HuH-7.5 (cell line): ENCODE measurements at regions not wholly inside any gene's neighbourhood (a gene's known extent, or its start where the extent isn't known, plus 50 kb on each side); places are given as distances from the start of the nearest gene placed in this dataset.

ENCODE experiments used
- DNase-seq: peaks from one replicate; pipeline ENCODE4 v3.0.0; 2011; ENCODE audit warnings: low spot score

DNA sequence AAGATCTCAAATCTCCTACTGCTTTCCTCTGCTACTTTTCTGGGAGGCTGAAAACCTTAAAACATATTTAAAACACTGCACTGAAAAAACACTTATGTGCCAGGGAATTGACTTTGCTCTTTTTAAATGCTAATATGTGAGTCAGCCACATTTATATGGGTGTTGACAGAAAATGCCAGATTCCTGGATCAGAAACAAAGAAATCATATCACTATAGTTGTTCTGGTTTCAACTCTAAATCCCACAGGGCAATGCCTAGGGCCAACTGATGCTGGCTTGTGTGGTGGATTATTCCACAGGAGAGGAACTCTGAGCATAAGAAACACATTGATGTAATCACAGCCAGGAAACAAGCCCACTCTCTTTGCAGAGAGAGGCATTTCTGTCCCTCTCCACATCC lies 1439.0 kb upstream of the SPRY2 start:
- no peak for DNase-seq

DNA sequence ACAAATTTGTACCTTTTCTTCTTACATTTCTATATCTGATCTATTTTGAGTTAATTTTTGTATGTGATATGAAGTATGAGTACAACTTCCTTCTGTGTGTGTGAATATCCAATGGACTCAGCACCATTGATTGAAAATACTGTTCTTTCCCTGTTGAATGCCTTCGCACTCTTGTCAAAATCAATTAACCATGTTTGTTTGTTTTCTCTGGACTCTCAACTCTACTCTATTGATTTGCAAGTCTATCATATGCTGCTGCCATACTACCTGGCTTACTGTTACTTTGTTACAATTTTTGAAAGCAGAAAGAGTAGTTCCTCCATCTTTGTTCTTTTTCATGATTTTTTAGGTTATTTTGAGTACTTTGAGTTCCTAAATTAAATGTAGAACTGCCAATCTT lies 1437.4 kb upstream of the SPRY2 start:
- no peak for DNase-seq

DNA sequence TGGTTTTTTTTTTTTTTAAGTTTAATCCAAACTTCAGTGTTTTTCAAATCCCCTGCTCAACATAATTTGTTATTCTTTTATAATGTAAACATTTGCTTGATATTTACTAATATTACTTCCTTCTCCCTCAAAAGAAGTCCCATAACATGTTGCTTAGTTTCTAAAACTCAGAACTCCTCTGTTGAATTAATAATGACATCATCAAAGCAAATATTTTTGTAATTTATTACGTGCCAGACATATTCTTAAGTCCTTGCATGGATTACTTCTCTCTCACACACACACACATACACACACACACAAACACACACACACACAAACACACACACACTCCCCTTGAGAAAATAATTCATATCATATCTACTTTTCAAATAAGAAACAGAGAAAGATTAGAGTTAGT lies 1432.3 kb upstream of the SPRY2 start:
- no peak for DNase-seq

DNA sequence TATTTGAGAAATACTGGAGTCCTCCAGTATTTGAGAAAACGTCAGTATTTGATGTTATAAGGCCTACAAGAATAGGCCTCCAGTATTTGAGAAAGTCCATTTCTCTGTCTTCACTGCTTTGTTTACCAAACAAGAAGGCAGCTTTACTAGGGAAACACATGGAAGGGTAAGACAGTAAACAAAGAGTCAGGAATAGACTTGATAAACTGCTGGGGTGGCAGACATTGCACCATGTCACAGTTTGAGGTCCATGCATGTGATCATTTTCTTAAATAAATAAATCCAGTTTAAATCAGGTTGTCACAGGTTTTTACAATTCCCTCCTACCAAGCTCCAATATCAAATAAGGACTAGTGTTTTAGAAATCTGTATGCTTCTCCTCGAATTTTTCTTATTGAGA lies 1431.0 kb upstream of the SPRY2 start:
- no peak for DNase-seq

DNA sequence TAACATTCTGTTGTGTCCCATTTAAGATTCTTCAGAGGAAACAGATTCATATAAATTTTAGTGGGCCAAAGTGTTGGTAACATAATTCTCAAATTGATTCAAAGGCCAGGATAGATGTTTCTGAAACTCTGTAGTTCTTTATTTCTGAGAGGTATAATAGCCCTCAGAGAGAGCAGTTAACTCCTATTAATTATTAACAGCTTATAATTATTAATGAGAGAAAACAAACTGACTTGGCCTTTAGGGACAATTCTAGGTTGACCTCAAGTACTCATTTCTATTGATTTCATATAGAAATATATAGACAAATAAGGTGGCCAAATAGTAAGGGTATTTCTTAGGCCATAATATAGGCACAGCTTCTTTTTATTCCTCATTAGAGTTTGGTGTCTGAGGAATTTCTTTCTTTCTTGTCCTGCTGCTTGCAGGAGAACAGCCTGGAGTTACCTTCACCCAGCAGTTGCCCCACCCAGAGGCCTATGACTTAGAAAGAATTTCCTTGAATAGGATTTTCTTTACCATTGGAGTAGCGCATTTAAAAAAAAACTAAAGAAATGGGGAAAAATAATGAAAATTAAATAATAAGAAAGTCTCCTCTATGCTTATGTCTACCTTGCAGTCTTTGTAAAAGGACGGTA lies 1430.1 kb upstream of the SPRY2 start:
- DNase-seq, result no peak

DNA sequence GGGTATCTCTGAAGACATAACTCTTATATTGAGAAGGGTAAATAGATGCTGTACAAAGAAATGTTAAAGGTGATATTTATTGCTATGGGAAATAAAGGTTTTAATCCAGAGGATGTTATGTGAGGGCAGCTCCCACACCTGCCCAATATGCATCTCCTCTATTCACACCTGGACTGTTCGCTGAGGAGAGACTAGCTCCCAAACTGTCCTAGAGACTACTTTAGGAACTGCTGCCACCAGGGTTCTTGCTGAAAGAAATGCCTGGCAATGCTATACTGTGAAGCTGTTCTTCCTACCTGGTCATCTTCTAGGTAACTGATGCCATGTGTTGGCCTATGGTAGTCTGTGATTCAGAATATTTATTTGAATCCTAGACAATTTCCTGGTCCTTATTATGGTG lies 1421.5 kb upstream of the SPRY2 start:
- no peak for DNase-seq

DNA sequence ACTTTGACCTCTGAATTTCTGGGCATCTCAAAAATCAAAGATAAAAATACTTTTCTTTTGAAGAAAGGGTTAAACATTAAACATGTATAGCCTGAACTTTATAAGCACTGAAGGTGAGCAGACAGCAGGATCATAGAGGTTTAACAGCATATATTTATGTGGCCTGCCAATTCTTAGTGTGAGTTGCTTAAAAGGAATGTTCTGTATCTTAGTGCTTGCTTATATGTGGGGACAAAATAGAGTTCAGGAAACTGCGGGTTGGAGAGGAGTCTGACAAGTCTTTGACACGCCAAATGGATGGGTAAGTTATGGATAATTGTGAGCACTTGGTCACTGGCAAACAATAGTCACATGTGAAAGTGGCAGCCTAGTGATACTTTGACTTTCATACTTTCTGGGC lies 1419.4 kb upstream of the SPRY2 start:
- DNase-seq, result no peak

DNA sequence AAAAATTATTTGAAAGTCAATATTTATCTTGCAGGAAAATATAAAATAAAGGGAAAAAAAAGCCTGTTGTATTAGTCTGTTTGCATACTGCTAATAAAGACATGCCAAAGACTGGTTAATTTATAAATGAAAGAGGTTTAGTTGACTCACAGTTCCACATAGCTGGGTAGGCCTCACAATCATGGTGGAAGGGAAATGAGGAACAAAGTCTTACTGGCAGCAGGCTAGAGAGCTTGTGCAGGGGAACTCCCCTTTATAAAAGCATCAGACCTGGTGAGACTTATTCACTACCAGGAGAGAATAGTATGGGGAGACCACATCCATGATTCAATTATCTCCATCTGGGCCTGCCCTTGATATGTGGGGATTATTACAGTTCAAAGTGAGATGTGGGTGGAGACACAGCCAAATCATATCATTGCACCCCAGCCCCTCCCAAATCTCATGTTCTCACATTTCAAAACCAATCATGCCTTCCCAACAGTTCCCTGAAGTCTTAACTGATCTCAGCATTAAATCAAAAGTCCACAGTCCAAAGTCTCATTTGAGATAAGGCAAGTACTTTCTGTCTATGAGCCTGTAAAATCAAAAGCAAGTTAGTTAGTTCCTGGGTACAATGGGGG lies 1416.5 kb upstream of the SPRY2 start:
- no peak for DNase-seq

DNA sequence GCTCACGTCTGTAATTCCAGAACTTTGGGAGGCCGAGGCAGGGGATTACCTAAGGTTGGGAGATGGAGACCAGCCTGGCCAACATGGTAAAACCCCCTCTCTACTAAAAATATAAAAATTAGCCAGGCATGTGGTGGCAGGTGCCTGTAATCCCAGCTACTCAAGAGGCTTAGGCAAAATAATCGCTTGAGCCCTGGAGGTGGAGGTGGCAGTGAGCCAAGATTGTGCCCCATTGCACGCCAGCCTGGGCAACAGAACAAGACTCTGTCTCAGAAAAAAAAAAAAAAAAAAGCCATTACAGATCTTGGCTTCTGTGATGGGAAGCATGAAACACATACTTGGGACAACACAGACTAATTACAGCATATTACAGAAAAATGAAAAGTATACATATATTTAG lies 1404.5 kb upstream of the SPRY2 start:
- no peak for DNase-seq

DNA sequence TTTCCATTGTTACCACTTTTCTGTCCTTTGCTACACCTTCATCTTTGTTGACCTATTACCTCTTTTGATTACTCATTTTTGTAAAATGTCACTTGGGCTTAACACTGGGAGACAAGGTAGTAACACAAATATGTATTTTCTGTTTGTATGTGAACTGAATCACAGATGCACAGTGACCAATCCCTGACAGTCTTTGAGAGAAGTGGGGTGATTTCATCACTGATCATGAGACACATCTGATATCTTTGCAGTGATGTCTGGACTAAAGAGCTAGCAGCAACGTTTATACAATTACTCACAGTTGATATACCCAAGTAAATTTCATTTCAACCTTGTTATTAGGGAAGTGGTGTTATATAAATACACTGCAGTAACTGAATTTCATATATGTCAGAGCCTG lies 1397.4 kb upstream of the SPRY2 start:
- no peak for DNase-seq

DNA sequence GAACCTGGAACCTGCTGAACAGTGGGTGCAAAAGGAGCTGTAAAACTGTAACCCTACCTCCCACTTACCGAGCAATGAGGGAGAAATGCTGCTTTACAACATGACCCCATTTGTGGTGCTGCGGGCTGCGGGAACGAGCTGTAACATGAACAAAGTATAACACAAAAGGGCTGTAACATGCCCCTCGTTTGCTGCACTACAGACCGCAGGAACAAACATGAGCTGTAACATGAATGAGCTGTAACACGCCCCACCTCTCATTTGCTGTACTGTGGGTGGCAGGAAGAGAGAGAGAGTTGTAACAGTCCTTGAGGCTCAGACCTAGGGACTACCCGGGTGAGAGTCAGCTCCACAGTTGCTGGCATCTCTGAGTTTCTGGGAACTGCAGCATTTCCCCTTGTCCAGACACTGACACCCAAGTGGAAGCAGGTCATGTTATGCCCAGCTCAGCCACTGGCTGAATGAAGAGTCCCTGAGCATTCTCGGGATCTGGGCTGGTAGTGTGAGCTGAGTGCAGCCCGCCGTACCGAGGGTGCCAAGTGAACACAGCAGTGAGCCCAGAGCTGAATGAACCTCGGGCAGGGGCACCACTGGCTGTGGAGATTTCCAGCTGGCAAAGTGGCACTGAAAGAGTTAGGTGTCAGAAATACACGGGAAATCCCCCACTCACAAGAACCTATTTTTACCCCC lies 1385.3 kb upstream of the SPRY2 start:
- no peak for DNase-seq

DNA sequence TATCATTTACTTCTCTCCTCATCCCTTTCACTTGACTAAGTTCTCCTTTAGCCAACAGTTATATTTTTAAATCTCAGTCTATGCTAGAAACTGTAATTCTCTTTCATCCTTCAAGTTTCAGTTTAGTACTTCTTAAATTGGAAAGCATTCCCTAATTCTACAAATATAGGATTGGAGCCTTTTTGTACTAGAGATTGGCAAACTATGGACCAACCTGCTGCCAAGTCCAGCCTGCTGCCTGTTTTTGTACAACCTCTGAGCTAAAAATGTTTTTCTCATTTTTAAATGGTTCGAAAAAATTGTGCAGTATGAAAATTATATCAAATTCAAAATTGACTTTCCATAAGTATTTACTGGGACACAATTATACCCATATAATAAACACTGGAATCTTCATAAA lies 1381.5 kb upstream of the SPRY2 start:
- no peak for DNase-seq

DNA sequence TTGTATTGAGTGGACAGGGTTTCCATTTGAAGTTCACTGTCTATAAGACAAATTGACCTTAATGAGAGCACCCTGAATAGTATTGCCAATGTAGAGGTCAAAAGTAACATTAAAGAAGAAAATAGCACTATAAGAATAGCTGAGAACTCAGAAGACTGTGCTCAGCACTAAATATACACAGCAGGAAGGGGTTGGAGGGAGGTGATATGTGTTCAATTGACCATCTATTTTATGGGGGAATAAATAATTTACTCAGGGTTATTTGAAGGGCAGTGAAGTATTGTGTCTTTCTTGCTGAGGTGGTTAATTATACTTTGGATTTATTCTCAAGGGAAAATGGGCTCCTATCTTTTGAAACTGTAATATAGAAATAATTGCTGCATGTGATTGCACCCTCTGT lies 1380.5 kb upstream of the SPRY2 start:
- DNase-seq, result no peak

DNA sequence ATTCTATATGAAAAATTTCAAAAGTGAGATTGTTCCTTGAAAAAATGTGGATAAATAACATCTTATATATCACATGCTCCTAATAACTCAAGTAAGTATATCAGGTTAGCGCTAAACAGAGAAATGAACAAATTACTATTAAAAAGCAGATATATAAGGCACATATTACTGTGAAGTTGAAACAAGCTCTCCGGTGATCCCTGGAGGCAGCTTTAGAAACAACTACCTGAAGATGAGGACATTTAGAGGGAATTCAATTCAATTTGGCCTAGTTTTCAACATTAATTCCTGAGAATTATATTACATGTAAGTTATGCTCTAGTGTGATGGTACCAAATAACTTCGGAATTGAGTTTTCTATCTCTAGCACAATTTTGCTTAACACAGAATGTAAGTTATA lies 1373.6 kb upstream of the SPRY2 start:
- no peak for DNase-seq

DNA sequence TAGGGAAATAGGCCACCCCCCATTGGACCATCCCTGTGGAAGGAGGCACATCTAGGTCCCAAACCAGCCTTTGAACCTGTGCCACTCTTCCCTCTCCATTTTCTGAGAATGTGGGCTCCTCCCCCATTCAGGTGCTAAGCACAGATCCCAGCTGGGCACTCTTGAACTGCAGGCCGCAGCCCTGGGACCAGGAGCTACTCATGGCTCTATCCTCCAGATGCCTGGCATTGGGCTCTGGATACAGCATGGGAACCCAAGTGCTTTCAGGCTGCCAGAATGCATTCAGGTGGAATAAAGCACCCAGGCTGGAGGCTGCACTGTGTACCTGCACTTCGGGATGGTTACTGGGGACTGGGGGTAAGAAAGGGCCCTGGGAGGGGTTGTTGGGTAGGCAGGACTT lies 1372.3 kb upstream of the SPRY2 start:
- DNase-seq, result no peak

DNA sequence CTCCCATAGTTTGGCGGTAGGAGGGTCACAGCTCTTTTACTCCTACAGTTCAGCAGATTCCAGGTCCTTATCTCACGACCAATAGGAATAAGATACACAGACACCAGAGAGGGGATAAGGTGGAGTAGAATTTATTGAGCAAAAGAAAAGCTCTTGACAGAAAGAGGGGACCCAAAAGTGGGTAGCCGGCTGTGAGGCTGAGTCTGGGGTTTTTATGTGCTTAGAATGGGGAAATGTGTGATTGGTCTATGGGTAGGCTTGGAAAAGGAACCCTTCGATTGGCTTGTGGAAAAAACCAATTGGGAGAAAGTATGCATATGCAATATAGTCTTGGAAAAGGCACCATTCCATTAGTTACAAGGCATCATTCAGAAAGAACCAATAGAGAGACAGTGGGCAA lies 1356.9 kb upstream of the SPRY2 start:
- no peak for DNase-seq

DNA sequence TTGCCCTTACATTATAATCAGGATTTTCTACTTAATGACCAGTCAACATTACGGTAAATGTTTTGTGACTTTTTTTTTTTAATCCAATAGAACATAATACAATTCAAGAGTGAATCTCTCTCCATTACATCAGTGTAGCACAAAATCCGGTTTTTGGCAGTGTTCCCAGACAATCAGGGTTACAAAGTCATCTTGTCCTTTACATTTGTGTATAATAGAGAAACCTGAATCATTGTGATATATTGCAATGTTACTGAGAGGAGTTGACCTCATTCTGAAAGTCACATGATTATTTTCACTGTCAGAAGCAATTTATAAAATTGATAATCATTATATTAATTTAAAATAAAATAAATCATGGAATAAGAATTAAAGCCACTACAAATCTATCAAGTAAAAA lies 1346.0 kb upstream of the SPRY2 start:
- DNase-seq, result no peak

DNA sequence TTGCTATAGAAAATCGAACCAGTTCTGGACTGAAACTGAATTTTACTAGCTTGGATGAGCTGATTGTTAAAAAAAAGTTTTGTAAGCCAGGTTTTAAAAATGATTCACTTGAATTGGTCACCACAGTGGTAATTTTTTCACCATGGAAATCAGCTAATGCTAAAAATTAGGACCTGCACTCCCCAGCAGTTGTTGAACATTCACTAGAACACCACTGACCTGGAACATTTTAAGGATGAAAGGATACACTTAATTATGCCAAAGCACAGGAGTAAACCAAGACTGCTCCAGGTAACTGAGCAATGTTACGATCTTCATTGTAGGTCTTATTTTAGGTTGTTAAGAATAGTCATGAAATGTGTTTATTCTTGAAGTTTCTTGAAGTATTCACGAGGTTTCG lies 1342.6 kb upstream of the SPRY2 start:
- no peak for DNase-seq

DNA sequence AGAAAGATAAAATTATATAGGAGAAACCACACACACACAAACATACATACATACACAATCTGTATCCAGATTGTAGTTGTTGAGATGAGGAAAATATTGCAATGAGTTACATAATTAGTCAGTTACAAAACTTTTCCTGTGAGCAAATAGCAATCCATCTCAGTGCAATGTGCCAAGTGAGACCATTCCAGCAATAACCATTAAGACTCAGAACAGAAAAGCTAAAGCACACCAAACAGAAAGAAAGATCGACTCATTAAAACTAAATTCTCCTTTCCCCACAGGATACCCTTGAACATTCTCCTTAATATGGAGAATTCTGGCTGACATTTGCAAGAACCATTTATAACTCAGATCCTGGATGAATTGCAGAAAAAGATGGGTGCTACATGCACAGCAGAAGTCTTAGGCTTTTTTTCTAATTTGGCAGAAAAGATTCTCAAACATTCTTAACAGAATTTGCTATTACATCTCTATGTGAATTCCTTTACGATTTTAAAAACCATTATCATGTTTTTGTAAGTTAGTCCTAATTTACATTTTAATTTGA lies 1341.2 kb upstream of the SPRY2 start:
- DNase-seq, result no peak

DNA sequence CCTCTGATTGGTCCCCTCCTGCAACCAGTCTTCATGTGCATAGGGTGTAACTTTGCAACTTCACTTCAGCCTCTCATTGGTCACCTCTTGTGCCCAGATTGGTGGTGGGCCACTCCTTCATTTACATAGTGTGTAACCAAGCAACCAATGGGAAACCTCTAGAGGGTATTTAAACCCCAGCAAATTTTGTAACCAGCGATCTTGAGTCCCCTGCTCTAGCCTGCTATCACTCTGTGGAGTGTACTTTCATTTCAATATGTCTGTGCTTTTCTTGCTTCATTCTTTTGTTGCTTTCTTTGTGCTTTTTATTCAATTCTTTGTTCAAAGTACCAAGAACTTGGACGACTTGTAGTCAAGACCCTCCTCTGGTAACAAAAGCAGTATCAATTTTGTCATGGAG lies 1336.9 kb upstream of the SPRY2 start:
- no peak for DNase-seq

DNA sequence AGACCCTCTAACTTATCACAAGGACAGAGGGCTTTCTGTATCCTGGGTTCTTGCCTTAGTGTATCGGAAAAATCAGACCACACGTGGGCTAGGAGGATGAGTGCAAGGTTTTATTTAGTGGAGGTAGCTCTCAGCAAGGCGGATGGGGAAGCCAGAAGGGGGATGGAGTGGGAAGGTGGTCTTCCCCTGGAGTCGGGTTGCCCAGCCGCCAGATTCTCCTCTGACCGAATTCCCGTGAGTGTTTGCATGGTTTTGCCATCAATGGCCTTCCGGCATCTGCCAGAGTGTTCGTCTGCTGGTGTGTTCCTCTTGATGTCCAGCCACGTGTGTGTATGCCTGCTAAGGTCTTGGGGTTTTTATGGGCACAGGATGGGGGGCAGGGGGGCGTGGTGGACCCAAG lies 1335.1 kb upstream of the SPRY2 start:
- DNase-seq, result no peak

DNA sequence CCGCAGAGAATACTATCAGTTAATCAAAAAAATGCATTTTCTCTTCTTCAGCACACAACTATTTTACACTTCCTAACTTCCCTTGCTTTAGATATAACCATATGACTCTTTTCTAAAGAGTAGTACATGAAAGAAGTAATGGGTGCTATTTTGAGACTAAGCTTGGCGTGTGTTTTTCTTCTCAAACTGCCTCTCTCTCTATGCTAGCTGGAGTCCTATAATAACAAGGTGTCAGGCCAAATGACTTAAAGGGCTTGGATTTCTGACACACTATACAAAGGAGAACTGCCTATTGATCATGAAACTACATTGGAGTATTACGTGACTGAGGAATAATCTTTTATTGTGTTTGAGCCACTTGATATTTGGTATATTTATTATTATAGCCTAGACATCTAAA lies 1330.1 kb upstream of the SPRY2 start:
- no peak for DNase-seq

DNA sequence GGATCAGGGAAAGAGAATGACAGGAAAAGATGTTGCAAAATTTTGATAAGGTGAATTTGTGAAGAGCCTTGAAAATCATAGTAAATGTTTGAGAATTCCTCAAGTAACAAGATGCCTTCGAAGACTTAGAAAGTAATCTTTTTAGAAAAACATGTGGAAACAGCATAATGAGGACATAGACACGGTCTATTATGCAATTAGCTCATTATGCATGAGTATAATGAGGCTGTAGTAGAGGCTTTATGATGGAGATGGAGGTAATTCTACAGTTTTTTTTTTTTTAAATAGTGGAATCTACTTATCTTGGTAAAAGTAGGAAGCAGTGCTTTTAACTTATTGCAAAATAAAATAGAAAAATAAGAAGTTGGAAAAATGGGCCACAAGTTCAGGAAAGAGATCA lies 1329.1 kb upstream of the SPRY2 start:
- no peak for DNase-seq

DNA sequence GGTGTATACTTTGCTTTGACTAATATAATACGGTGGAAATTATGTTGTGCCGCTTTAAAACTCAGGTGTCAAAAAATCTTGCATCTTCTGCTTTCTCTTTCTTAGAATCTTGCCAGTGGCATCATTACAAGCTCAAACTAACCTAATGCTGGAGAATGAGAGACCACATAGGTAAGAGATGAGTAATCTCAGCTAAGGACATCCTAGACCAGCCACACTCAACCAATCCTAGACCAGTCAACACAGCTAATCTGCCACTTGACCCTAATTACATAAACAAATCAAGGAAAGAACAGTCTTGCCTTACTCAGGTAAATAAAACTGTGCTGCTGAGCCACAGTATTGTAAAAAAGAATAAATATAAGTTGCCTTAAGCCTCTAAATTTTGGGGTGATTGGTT lies 1323.9 kb upstream of the SPRY2 start:
- no peak for DNase-seq
